Progenitor cell of endocrine pancreas (in vitro differentiated cells): ENCODE measurements at regions not wholly inside any gene's neighbourhood (a gene's known extent, or its start where the extent isn't known, plus 50 kb on each side); places are given as distances from the start of the nearest gene placed in this dataset.

ENCODE experiments used
- DNase-seq: peaks from one replicate; pipeline ENCODE4 v3.0.0; 2021; ENCODE audit warnings: low spot score; ENCODE audit not compliant: unreplicated experiment
- H3K27ac Mint-ChIP-seq: 2 replicates; pipeline ENCODE4 v1.8.0; 2021; ENCODE audit warnings: mild to moderate bottlenecking, moderate library complexity, mixed read lengths
- H3K27me3 Mint-ChIP-seq: 2 replicates; pipeline ENCODE4 v1.8.0; 2021; ENCODE audit warnings: mixed read lengths
- H3K36me3 Mint-ChIP-seq: 2 replicates; pipeline ENCODE4 v1.8.0; 2022; ENCODE audit warnings: mixed read lengths; ENCODE audit not compliant: insufficient read depth
- H3K4me1 Mint-ChIP-seq: 2 replicates; pipeline ENCODE4 v1.8.0; 2021; ENCODE audit warnings: low read depth, mixed read lengths
- H3K4me3 Mint-ChIP-seq: 2 replicates; pipeline ENCODE4 v1.8.0; 2021; ENCODE audit warnings: low read depth, mild to moderate bottlenecking, moderate library complexity, mixed read lengths
- H3K9me3 Mint-ChIP-seq: 2 replicates; pipeline ENCODE4 v1.8.0; 2021; ENCODE audit warnings: low read depth, mixed read lengths
- CTCF ChIP-seq: fragments of 200-600 bp; sonication (generic); IDR thresholded peaks from one replicate; pipeline ENCODE4 v1.5.0; 2021; ENCODE audit warnings: antibody characterized with exemption, mild to moderate bottlenecking; ENCODE audit not compliant: unreplicated experiment

GRCh38 chr12:66055837-66056319 is 74.7 kb downstream of the LLPH start:
- DNase-seq: no peak
- H3K4me3 Mint-ChIP-seq: no peak overlapping the region

GRCh38 chr12:66052988-66053615 is 77.4 kb downstream of the LLPH start:
- Mint-ChIP-seq H3K9me3 (no peaks in the 10 kb centered on the region), H3K4me1 (peaks cover 17% of the 10 kb centered on the region), H3K36me3 (no peaks in the 10 kb centered on the region), H3K27me3 (peaks cover 37% of the 10 kb centered on the region), H3K27ac (no peak overlapping the region), H3K4me3 (no peak overlapping the region)
- TF ChIP-seq CTCF: no peak
- DNase-seq: no peak

More at GRCh38 chr12:66055837-66056319, 74.7 kb downstream of the LLPH start:
- Mint-ChIP-seq H3K27me3 (peaks cover 31% of the 10 kb centered on the region), H3K9me3 (no peaks in the 10 kb centered on the region), H3K27ac (no peak overlapping the region), H3K4me1 (peaks cover 18% of the 10 kb centered on the region), H3K36me3 (no peaks in the 10 kb centered on the region)
- TF ChIP-seq CTCF: no peak

GRCh38 chr12:66051361-66051760 is 79.2 kb downstream of the LLPH start:
- no peak for TF ChIP-seq CTCF
- H3K4me1 Mint-ChIP-seq: peaks cover 13% of the 10 kb centered on the region
- no peak overlapping the region for H3K4me3 Mint-ChIP-seq
- H3K36me3 Mint-ChIP-seq: no peaks in the 10 kb centered on the region
- peaks cover 48% of the 10 kb centered on the region for H3K27me3 Mint-ChIP-seq
- no peak overlapping the region for H3K27ac Mint-ChIP-seq
- no peak for DNase-seq
- H3K9me3 Mint-ChIP-seq: no peaks in the 10 kb centered on the region

GRCh38 chr12:66050610-66051009 is 79.9 kb downstream of the LLPH start:
- H3K36me3 Mint-ChIP-seq: no peaks in the 10 kb centered on the region
- no peaks in the 10 kb centered on the region for H3K9me3 Mint-ChIP-seq
- H3K4me1 Mint-ChIP-seq: peaks cover 6% of the 10 kb centered on the region
- no peak overlapping the region for H3K4me3 Mint-ChIP-seq
- no peak overlapping the region for H3K27ac Mint-ChIP-seq
- TF ChIP-seq CTCF: no peak
- peaks cover 48% of the 10 kb centered on the region for H3K27me3 Mint-ChIP-seq
- no peak for DNase-seq

GRCh38 chr12:66050283-66050576 is 80.3 kb downstream of the LLPH start:
- peaks cover 6% of the 10 kb centered on the region for H3K4me1 Mint-ChIP-seq
- no peak overlapping the region for H3K4me3 Mint-ChIP-seq
- H3K36me3 Mint-ChIP-seq: no peaks in the 10 kb centered on the region
- no peaks in the 10 kb centered on the region for H3K9me3 Mint-ChIP-seq
- H3K27me3 Mint-ChIP-seq: peaks cover 48% of the 10 kb centered on the region
- DNase-seq: no peak
- H3K27ac Mint-ChIP-seq: no peak overlapping the region
- no peak for TF ChIP-seq CTCF
